Lower leg skin (tissue), 4 donors: ENCODE measurements at regions not wholly inside any gene's neighbourhood (a gene's known extent, or its start where the extent isn't known, plus 50 kb on each side); places are given as distances from the start of the nearest gene placed in this dataset.

Source experiments
- DNase-seq, 2 donors: peaks; one replicate each; pipeline ENCODE4 v3.0.0-alpha.2; 2019; ENCODE audit warnings: low spot score in 2 of 2
- H3K4me3 ChIP-seq: fragments of 200-600 bp; sonication (generic); 2 replicates; pipeline ENCODE4 v1.5.1; 2017; ENCODE audit warnings: mild to moderate bottlenecking, low read depth; ENCODE audit not compliant: poor library complexity, severe bottlenecking
- POLR2A ChIP-seq, 2 donors: fragments of 450-650 bp; IDR thresholded peaks; one replicate each; pipeline ENCODE4 v1.6.1; 2016 to 2017; ENCODE audit warnings: antibody characterized with exemption in 2 of 2, mild to moderate bottlenecking in 1 of 2, moderate library complexity in 1 of 2
- WGBS, 2 donors: methylation state at CpG; one replicate each; pipeline ENCODE4 v1.1.5; 2018; 5-methylcytosine and 5-hydroxymethylcytosine counted together
- intact Hi-C: fragments of 100-400 bp; cut with DNase I; formaldehyde crosslinking; loops from one replicate; pipeline ENCODE4 v1.15.0; 2023; ENCODE audit warnings: low total_unique reads
- TF ChIP-seq, protein P1 (sequence below), 3 donors: fragments of 450-650 bp; IDR thresholded peaks; one replicate each; pipeline ENCODE4 v1.5.1; 2016; ENCODE audit warnings: antibody characterized with exemption in 3 of 3, mild to moderate bottlenecking in 3 of 3, moderate library complexity in 2 of 3

DNA sequence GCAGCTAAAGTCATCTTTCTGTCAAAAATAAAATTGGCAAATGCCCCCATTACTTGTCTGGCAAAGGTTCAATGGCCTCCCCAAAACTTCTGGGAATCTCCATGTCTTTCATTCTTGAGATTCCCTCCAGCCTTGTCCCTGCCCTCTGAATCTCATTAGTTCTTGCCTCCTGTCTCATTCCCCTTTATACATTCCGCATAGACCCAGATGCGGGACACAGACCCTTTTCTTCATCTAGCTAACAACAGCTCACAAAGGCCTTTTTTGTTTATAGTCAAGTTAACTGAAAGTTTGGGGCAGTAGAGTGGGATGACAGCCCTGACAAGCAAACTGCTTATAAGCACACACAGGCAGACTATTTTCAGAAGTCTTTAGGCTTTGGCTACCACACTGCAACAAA lies 306.1 kb upstream of the FAM241A start:
- intact Hi-C loops, result no loop called here
- no peak overlapping the region for H3K4me3 ChIP-seq
- WGBS, 2 donors, result 38 to 48% methylated on average over 2 of the region's 2 CpGs
- no peak for TF ChIP-seq POLR2A (IDR thresholded peaks at IDR 0.05)
- TF ChIP-seq, protein P1, sequence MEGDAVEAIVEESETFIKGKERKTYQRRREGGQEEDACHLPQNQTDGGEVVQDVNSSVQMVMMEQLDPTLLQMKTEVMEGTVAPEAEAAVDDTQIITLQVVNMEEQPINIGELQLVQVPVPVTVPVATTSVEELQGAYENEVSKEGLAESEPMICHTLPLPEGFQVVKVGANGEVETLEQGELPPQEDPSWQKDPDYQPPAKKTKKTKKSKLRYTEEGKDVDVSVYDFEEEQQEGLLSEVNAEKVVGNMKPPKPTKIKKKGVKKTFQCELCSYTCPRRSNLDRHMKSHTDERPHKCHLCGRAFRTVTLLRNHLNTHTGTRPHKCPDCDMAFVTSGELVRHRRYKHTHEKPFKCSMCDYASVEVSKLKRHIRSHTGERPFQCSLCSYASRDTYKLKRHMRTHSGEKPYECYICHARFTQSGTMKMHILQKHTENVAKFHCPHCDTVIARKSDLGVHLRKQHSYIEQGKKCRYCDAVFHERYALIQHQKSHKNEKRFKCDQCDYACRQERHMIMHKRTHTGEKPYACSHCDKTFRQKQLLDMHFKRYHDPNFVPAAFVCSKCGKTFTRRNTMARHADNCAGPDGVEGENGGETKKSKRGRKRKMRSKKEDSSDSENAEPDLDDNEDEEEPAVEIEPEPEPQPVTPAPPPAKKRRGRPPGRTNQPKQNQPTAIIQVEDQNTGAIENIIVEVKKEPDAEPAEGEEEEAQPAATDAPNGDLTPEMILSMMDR (IDR thresholded peaks at IDR 0.05), result no peak
- no peak for DNase-seq

DNA sequence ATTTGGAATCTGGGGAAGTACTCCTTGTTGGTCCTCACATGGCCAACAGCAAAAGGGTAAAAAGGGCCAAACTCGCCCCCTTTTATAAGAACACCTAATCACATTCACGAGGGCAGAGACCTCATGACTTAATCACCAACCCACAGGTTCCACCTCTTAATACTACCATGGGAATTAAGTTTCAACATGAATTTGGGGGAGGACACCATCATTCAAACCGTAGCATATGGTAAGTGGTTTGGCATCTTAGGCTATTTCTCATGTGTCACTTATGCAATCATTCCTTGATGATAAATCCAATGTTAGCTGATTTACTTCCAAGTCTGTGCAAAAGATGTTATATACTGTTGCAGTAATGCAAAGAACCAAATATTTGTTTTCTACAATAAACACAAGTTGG lies 302.9 kb upstream of the FAM241A start:
- no peak for TF ChIP-seq POLR2A (IDR thresholded peaks at IDR 0.05)
- TF ChIP-seq, protein P1 (IDR thresholded peaks at IDR 0.05), result no peak
- 77 to 78% methylated on average over 3 of the region's 3 CpGs for WGBS, 2 donors
- H3K4me3 ChIP-seq, result no peak overlapping the region
- no peak for DNase-seq
- intact Hi-C loops, result no loop called here

DNA sequence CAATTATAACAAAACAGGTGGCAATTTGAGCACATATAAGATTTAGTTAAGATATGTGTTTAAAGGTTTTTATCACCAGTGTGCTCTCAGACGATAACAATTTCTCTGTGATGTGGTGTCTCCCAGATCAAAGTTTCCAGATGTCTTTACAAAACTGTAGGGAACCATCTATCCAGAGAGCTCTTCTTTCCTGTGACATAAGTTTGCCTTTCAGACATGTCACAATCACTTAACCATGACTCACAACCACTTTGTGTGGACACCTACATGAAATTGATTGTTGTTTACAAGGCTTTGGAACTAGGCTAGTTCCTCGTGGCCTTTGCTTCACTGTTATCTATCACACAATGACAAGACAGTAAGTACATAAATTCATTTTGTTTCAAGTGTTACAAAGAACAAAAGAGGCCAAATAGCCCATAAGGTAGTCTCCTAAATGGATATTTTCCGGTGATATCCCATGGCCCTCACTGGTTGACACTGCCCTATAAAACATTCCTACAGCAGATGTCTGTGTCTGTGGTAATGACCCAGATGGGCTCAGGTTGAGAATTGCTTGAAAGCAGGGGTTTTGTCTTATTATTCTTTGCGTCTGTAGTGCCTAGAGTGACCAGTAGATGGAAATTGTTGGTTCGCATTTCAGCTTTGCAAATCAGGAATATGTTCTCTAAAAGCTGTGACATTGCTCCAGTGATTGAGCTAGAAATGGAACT lies 297.8 kb upstream of the FAM241A start:
- no peak overlapping the region for H3K4me3 ChIP-seq
- DNase-seq, result no peak
- WGBS, 2 donors, result 61 to 63% methylated on average over 5 of the region's 5 CpGs
- intact Hi-C loops, result no loop called here
- TF ChIP-seq POLR2A (IDR thresholded peaks at IDR 0.05), result no peak
- TF ChIP-seq, protein P1 (IDR thresholded peaks at IDR 0.05), result no peak

DNA sequence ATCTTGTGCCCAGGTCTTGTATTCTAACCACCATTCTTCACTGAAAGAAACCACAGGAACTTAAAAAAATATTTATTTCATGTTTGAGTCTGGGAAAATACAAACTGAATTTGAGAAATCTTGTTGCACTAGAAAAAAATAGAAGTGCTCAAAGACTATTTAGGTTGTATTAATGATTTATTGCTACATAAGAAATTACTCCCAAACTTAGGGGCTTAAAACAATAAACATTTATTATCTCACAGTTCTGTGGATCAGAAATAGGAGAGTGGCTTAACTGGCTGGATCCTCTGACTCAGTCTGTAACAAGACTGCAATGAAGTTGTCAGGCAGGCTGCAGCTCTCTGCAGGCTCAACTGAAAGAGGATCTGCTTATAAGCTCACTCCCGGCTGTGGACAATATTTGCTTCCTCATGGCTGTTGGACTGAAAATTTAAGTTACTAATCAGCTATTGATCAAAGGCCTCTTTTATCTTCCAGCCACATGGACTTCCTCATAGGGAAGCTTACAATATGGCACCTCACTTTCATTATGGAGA lies 295.4 kb upstream of the FAM241A start:
- TF ChIP-seq, protein P1 (IDR thresholded peaks at IDR 0.05), result no peak
- no peak for TF ChIP-seq POLR2A (IDR thresholded peaks at IDR 0.05)
- 71 to 85% methylated on average over 1 of the region's 1 CpG for WGBS, 2 donors
- intact Hi-C loops, result loop anchor here (10.0 kb wide), 1 partner anchor 215 kb away; no protein-coding TSS in a partner anchor
- no peak for DNase-seq
- no peak overlapping the region for H3K4me3 ChIP-seq

DNA sequence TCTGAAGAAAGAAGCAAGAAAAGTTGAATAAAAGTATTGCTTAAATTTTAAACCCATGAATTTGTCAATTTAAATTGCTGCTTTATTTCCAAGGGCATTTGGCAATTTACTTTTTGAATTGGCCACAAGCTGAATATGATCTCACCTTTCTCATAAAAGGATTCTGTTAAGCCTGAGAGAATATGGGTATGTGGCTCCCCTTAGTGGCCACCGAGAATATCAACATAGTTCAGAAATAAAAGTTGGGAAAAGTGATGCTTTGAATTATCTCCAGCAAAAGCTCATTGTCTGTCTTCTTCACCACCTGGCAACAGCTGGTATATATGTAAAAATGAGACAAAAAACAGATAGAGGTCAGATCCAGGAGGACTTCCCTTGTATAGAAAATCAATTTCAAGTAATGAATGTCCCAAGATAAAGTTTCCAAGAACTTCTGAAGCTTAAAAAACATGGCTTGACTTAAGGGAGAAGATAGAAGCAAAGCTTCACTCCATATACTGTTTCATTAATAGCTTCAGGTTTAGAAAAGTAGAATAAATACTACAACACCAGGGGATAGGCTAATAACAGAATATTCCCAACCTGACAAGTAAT lies 290.7 kb upstream of the FAM241A start:
- intact Hi-C loops, result loop anchor here (10.0 kb wide), 1 partner anchor 220 kb away; no protein-coding TSS in a partner anchor
- H3K4me3 ChIP-seq, result no peak overlapping the region
- WGBS, 2 donors, result 0% methylated on average over 1 of the region's 1 CpG
- no peak for TF ChIP-seq POLR2A (IDR thresholded peaks at IDR 0.05)
- TF ChIP-seq, protein P1 (IDR thresholded peaks at IDR 0.05), result no peak
- no peak for DNase-seq
